Transverse colon (tissue), 4 donors: ENCODE measurements at regions not wholly inside any gene's neighbourhood (a gene's known extent, or its start where the extent isn't known, plus 50 kb on each side); places are given as distances from the start of the nearest gene placed in this dataset.

Experiments used
- DNase-seq: peaks from one replicate; pipeline ENCODE4 v3.0.0-alpha.2; 2019
- H3K27ac ChIP-seq, 4 donors: fragments of 200-600 bp; sonication (generic); 2 replicates each; pipeline ENCODE4 v1.5.1; 2016 to 2018; ENCODE audit warnings: inconsistent platforms in 4 of 4
- H3K27me3 ChIP-seq: fragments of 200-600 bp; sonication (generic); 2 replicates; pipeline ENCODE4 v1.5.1; 2017; ENCODE audit warnings: inconsistent platforms
- H3K36me3 ChIP-seq, 4 donors: fragments of 200-600 bp; sonication (generic); 2 replicates each; pipeline ENCODE4 v1.5.1; 2017 to 2019; ENCODE audit warnings: inconsistent platforms in 4 of 4
- H3K4me1 ChIP-seq, 4 donors: fragments of 200-600 bp; sonication (generic); 2 replicates each; pipeline ENCODE4 v1.5.1; 2017 to 2020; ENCODE audit warnings: inconsistent platforms in 4 of 4
- H3K4me3 ChIP-seq, 4 donors: fragments of 200-600 bp; sonication (generic); 1 replicate in 1 of 4; 2 replicates in 3 of 4; pipeline versions ENCODE4 v1.5.1 to v1.6.1; 2017 to 2019; ENCODE audit warnings: inconsistent platforms in 4 of 4
- H3K9me3 ChIP-seq, 2 donors: fragments of 200-600 bp; sonication (generic); 2 replicates each; pipeline ENCODE4 v1.5.1; 2017 to 2019; ENCODE audit warnings: inconsistent platforms in 2 of 2
- CTCF ChIP-seq, 5 experiments: fragments of 200-600 bp in 3 of 5; fragments of 450-650 bp in 2 of 5; sonication (generic) in 3 of 5; IDR thresholded peaks; 1 replicate in 2 of 5; 2 replicates in 3 of 5; pipeline ENCODE4 v1.5.1; 2016 to 2017; ENCODE audit warnings: antibody characterized with exemption in 5 of 5, inconsistent platforms in 3 of 5, mild to moderate bottlenecking in 2 of 5, moderate library complexity in 1 of 5
- EP300 ChIP-seq: sonication (generic); formaldehyde crosslinking; IDR thresholded peaks from one replicate; pipeline ENCODE4 v1.6.1; 2017; ENCODE audit warnings: antibody characterized with exemption, low read depth
- POLR2A ChIP-seq: fragments of 450-650 bp; IDR thresholded peaks from one replicate; pipeline ENCODE4 v1.6.1; 2016; ENCODE audit warnings: antibody characterized with exemption, mild to moderate bottlenecking, moderate library complexity
- POLR2AphosphoS5 ChIP-seq, 3 donors: sonication (generic); formaldehyde crosslinking; IDR thresholded peaks; one replicate each; pipeline ENCODE4 v1.6.1; 2016; ENCODE audit warnings: antibody characterized with exemption in 3 of 3
- WGBS, 2 donors: methylation state at CpG; one replicate each; pipeline ENCODE4 v1.1.5; 2018; ENCODE audit warnings: low coverage in 1 of 2; 5-methylcytosine and 5-hydroxymethylcytosine counted together
- in situ Hi-C, 4 donors: fragments of 200-750 bp; cut with MboI; loops; one replicate each; pipeline versions ENCODE4 v1.15.0 to v1.15.1; 2017; ENCODE audit warnings: low sequenced_read_pairs in 3 of 4, low pct_ligation_motif_present in 1 of 4, low pct_unique_long_range_greater_than_20kb in 1 of 4
- intact Hi-C: fragments of 100-400 bp; cut with DNase I; formaldehyde crosslinking; loops from one replicate; pipeline ENCODE4 v1.15.1; 2023; ENCODE audit warnings: low total_unique reads

- H3K4me3 ChIP-seq = no peak overlapping the region
- in situ Hi-C loops = no loop called here
- no peak overlapping the region for H3K27ac ChIP-seq
- TF ChIP-seq CTCF (IDR thresholded peaks at IDR 0.05) (no peak), EP300 (no peak)
- intact Hi-C loops = no loop called here
- no peaks in the 10 kb centered on the region for H3K36me3 ChIP-seq
- no peaks in the 10 kb centered on the region for H3K4me1 ChIP-seq
- DNase-seq = no peak
- H3K9me3 ChIP-seq = no peaks in the 10 kb centered on the region
- WGBS, 2 donors = 27 to 50% methylated on average over 3 of the region's 3 CpGs
- H3K27me3 ChIP-seq = no peaks in the 10 kb centered on the region
These were observed 508.9 kb upstream of the ARGLU1 start for GRCh38 chr13:107076801-107077200.

- 82 to 85% methylated on average over 6 of the region's 6 CpGs for WGBS, 2 donors
- TF ChIP-seq EP300 (no peak), CTCF (IDR thresholded peaks at IDR 0.05) (no peak), POLR2AphosphoS5 (IDR thresholded peaks at IDR 0.05) (no peak), POLR2A (no peak)
- no peak for DNase-seq
These were observed 507.6 kb upstream of the ARGLU1 start for GRCh38 chr13:107075576-107075975.

GRCh38 chr13:107070792-107071191, 502.9 kb upstream of the ARGLU1 start:
- no peak for DNase-seq
- Histone ChIP-seq H3K36me3 (no peaks in the 10 kb centered on the region), H3K4me3 (no peak overlapping the region), H3K27me3 (no peaks in the 10 kb centered on the region), H3K4me1 (no peaks in the 10 kb centered on the region), H3K9me3 (no peaks in the 10 kb centered on the region), H3K27ac (no peak overlapping the region)
- in situ Hi-C loops (no loop called here), intact Hi-C loops (no loop called here)
- TF ChIP-seq EP300 (no peak), POLR2AphosphoS5 (IDR thresholded peaks at IDR 0.05) (no peak), POLR2A (no peak), CTCF (IDR thresholded peaks at IDR 0.05) (no peak)
- 59 to 73% methylated on average over 4 to 5 of the region's 5 CpGs for WGBS, 2 donors

More at GRCh38 chr13:107075576-107075975, 507.6 kb upstream of the ARGLU1 start:
- Histone ChIP-seq H3K9me3 (no peaks in the 10 kb centered on the region), H3K36me3 (no peaks in the 10 kb centered on the region), H3K27me3 (no peaks in the 10 kb centered on the region), H3K4me1 (no peaks in the 10 kb centered on the region), H3K27ac (no peak overlapping the region), H3K4me3 (no peak overlapping the region)
- in situ Hi-C loops (no loop called here), intact Hi-C loops (no loop called here)

- in situ Hi-C loops = no loop called here
- Histone ChIP-seq H3K27ac (no peak overlapping the region), H3K27me3 (no peaks in the 10 kb centered on the region), H3K4me1 (no peaks in the 10 kb centered on the region), H3K4me3 (no peak overlapping the region), H3K36me3 (no peaks in the 10 kb centered on the region), H3K9me3 (no peaks in the 10 kb centered on the region)
- WGBS, 2 donors = 60 to 85% methylated on average over 2 to 4 of the region's 4 CpGs
- DNase-seq = no peak
- intact Hi-C loops = no loop called here
- no peak for TF ChIP-seq EP300
- TF ChIP-seq POLR2A = no peak
- TF ChIP-seq POLR2AphosphoS5 (IDR thresholded peaks at IDR 0.05) = no peak
- no peak for TF ChIP-seq CTCF (IDR thresholded peaks at IDR 0.05)
These were observed 501.3 kb upstream of the ARGLU1 start for GRCh38 chr13:107069108-107069776.
